GM21825 (cell line): ENCODE measurements at regions not wholly inside any gene's neighbourhood (a gene's known extent, or its start where the extent isn't known, plus 50 kb on each side); places are given as distances from the start of the nearest gene placed in this dataset.

Experiments used
- ATAC-seq: cut with Tn5 transposase; IDR thresholded peaks from one replicate; pipeline ENCODE4 v1.9.1; 2021; ENCODE audit warnings: mild to moderate bottlenecking, moderate library complexity; ENCODE audit not compliant: unreplicated experiment

GRCh38 chr16:51815523-51815922 is 664.5 kb upstream of the SALL1 start:
- ATAC-seq: no peak

GRCh38 chr16:51814617-51815016 is 663.5 kb upstream of the SALL1 start:
- ATAC-seq: no peak

- ATAC-seq: no peak
Measured at GRCh38 chr16:51813609-51814008, 662.5 kb upstream of the SALL1 start.

GRCh38 chr16:51812945-51813344 is 661.9 kb upstream of the SALL1 start:
- ATAC-seq: no peak

GRCh38 chr16:51807551-51807950 is 656.5 kb upstream of the SALL1 start:
- no peak for ATAC-seq

GRCh38 chr16:51801635-51802034 is 650.6 kb upstream of the SALL1 start:
- no peak for ATAC-seq

GRCh38 chr16:51797669-51798259 is 646.7 kb upstream of the SALL1 start:
- no peak for ATAC-seq

GRCh38 chr16:51779240-51779639 is 628.2 kb upstream of the SALL1 start:
- no peak for ATAC-seq

- ATAC-seq: no peak
Measured at GRCh38 chr16:51773071-51773890, 622.2 kb upstream of the SALL1 start.

- ATAC-seq: no peak
Measured at GRCh38 chr16:51766739-51767138, 615.7 kb upstream of the SALL1 start.

- ATAC-seq: no peak
Measured at GRCh38 chr16:51763072-51763661, 612.1 kb upstream of the SALL1 start.

GRCh38 chr16:51762081-51762996 is 611.3 kb upstream of the SALL1 start:
- ATAC-seq: no peak

- no peak for ATAC-seq
Measured at GRCh38 chr16:51761001-51761400, 609.9 kb upstream of the SALL1 start.

GRCh38 chr16:51759999-51760398 is 608.9 kb upstream of the SALL1 start:
- no peak for ATAC-seq

- ATAC-seq: no peak
Measured at GRCh38 chr16:51759329-51759728, 608.3 kb upstream of the SALL1 start.

GRCh38 chr16:51757921-51758479 is 606.9 kb upstream of the SALL1 start:
- no peak for ATAC-seq

GRCh38 chr16:51757505-51757904 is 606.4 kb upstream of the SALL1 start:
- ATAC-seq: no peak

GRCh38 chr16:51757124-51757470 is 606.0 kb upstream of the SALL1 start:
- ATAC-seq: no peak

- ATAC-seq: no peak
Measured at GRCh38 chr16:51756447-51757123, 605.5 kb upstream of the SALL1 start.

GRCh38 chr16:51755577-51756355 is 604.7 kb upstream of the SALL1 start:
- ATAC-seq: no peak
